Fibroblast of the aortic adventitia (primary cell): ENCODE measurements at regions not wholly inside any gene's neighbourhood (a gene's known extent, or its start where the extent isn't known, plus 50 kb on each side); places are given as distances from the start of the nearest gene placed in this dataset.
A peak's percentile ranks its signal among the peaks of the same experiment; 100 is the strongest.

Experiments
- DNase-seq: peaks from one replicate; pipeline ENCODE4 v3.0.0-alpha.2; 2010; ENCODE audit warnings: low read depth
- H3K4me3 ChIP-seq: 2 replicates; pipeline ENCODE4 v1.5.1; 2011; ENCODE audit warnings: low read depth, mild to moderate bottlenecking, control low read depth, low read length, moderate library complexity
- TF ChIP-seq, protein P1 (sequence below): IDR thresholded peaks from 2 replicates; pipeline ENCODE4 v1.5.1; 2011; ENCODE audit warnings: mild to moderate bottlenecking, low read length, control low read depth, inconsistent platforms; ENCODE audit not compliant: insufficient read depth

DNA sequence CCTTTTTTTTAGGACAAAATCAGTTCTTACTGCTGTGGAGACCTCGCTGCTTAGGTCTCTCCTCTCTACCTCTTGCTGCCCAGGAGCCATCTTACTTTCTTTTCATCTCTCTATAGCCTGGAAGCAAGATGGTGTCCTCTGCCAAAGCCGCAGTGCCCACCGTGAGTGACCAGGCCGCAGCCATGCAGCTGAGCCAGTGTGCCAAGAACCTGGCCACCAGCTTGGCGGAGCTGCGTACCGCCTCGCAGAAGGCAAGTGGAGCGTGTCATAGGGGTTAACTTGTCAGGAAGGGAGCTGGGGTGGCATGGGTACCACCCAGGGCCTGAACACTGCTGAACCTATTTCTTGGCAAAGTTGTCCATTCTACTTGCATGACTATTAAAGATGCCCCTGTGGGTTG lies 320.3 kb upstream of the TPM1 start:
- DNase-seq: no peak
- TF ChIP-seq, protein P1, sequence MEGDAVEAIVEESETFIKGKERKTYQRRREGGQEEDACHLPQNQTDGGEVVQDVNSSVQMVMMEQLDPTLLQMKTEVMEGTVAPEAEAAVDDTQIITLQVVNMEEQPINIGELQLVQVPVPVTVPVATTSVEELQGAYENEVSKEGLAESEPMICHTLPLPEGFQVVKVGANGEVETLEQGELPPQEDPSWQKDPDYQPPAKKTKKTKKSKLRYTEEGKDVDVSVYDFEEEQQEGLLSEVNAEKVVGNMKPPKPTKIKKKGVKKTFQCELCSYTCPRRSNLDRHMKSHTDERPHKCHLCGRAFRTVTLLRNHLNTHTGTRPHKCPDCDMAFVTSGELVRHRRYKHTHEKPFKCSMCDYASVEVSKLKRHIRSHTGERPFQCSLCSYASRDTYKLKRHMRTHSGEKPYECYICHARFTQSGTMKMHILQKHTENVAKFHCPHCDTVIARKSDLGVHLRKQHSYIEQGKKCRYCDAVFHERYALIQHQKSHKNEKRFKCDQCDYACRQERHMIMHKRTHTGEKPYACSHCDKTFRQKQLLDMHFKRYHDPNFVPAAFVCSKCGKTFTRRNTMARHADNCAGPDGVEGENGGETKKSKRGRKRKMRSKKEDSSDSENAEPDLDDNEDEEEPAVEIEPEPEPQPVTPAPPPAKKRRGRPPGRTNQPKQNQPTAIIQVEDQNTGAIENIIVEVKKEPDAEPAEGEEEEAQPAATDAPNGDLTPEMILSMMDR: no peak

DNA sequence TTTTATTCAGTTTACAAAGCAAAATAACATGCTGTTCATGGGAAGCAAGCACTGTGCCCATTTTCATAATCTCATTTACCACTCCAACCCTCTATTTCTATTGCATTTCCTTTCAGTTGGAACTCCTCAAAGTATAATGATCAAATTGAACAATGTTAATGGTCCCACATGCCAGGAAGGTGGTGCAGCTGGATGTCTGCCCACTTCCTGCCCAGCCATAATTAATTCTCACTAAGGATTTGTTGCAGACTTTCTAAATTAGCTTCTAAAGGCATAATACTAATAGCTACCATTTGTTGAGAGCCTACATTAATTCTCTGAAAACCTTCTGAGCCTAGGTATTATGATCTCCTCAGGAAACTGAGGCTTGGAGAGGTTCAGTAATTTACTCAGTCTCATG lies 316.1 kb upstream of the TPM1 start:
- TF ChIP-seq, protein P1: no peak
- no peak for DNase-seq
- no peak overlapping the region for H3K4me3 ChIP-seq

More for the DNA sequence above, 320.3 kb upstream of the TPM1 start:
- H3K4me3 ChIP-seq: no peak overlapping the region

DNA sequence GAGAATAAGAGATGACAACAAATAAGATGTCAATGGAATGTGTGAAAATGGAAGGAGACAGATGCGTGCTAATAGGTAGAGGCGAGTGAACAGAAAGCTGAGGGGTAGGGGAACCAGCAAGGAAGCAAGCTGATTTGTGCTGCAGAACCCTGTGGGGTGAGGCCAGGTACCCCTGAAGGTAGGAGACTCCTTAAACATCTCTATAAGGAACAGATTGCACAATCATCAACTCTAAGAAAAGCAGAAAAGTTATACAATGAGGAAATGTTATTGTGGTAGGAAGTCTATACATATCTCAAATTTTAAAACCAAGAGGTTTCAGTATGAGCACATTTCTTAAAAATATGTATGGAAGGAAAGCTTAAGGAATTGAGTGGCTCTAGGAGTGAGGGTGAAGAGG lies 315.0 kb upstream of the TPM1 start:
- TF ChIP-seq, protein P1: no peak
- no peak for DNase-seq
- H3K4me3 ChIP-seq: no peak overlapping the region

GRCh38 chr15:62730825-62731224 lies 311.7 kb upstream of the TPM1 start:
- TF ChIP-seq, protein P1: no peak
- no peak overlapping the region for H3K4me3 ChIP-seq
- DNase-seq: no peak

GRCh38 chr15:62732078-62732477 lies 310.5 kb upstream of the TPM1 start:
- DNase-seq: peak; percentile 42
- TF ChIP-seq, protein P1: no peak
- H3K4me3 ChIP-seq: no peak overlapping the region

- no peak overlapping the region for H3K4me3 ChIP-seq
- TF ChIP-seq, protein P1: no peak
- DNase-seq: no peak
These were observed 307.8 kb upstream of the TPM1 start for GRCh38 chr15:62734706-62735105.

DNA sequence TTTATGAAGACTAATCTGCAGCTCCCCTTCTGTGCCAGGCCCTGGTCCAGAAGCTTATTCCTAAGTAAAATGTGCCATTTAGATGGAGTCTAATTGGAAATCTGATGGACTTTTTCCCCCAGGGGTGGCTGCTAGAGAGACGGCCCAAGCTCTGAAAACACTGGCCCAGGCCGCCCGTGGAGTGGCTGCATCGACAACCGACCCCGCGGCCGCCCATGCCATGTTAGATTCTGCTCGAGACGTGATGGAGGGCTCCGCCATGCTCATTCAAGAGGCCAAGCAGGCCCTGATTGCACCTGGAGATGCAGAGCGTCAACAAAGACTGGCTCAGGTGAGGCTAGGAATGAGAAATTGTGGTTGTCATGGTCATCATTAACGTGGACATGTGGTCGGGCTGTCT lies 305.8 kb upstream of the TPM1 start:
- TF ChIP-seq, protein P1: no peak
- DNase-seq: no peak
- H3K4me3 ChIP-seq: no peak overlapping the region
